ENCODE measurements at regions not wholly inside any gene's neighbourhood (a gene's known extent, or its start where the extent isn't known, plus 50 kb on each side); places are given as distances from the start of the nearest gene placed in this dataset.

- TF ChIP-seq CTCF (IDR thresholded peaks at IDR 0.05) (no peak), POLR2AphosphoS5 (IDR thresholded peaks at IDR 0.05) (no peak), POLR2A (IDR thresholded peaks at IDR 0.05) (no peak), EP300 (IDR thresholded peaks at IDR 0.05) (no peak)
Observed at GRCh38 chr18:44341759-44342158, 338.9 kb upstream of the SETBP1 start.

Data from gastroesophageal sphincter (tissue), 3 donors.